Fibroblast of lung (primary cell): ENCODE measurements at regions not wholly inside any gene's neighbourhood (a gene's known extent, or its start where the extent isn't known, plus 50 kb on each side); places are given as distances from the start of the nearest gene placed in this dataset.
"Not testable (repeated sequence)": the region's sequence is repeated elsewhere in the genome, so short reads cannot be mapped to it uniquely, and the experiment has no call there.

ENCODE experiments used
- DNase-seq, 2 donors: peaks; one replicate each; pipeline versions ENCODE4 v3.0.0 to v3.0.0-alpha.2; 2010; ENCODE audit warnings: low read depth in 2 of 2
- H2AFZ ChIP-seq: 2 replicates; pipeline ENCODE4 v1.5.1; 2012; ENCODE audit warnings: low read length, control low read depth, inconsistent platforms
- H3K27ac ChIP-seq: 2 replicates; pipeline ENCODE4 v1.5.1; 2011; ENCODE audit warnings: low read length, control low read depth; ENCODE audit not compliant: insufficient read depth
- H3K27me3 ChIP-seq: 2 replicates; pipeline ENCODE4 v1.5.1; 2011; ENCODE audit warnings: mild to moderate bottlenecking, low read length; ENCODE audit not compliant: control insufficient read depth, insufficient read depth
- H3K36me3 ChIP-seq: 2 replicates; pipeline ENCODE4 v1.5.1; 2011; ENCODE audit warnings: low read length; ENCODE audit not compliant: control insufficient read depth, insufficient read depth
- H3K4me1 ChIP-seq: 2 replicates; pipeline ENCODE4 v1.5.1; 2011; ENCODE audit warnings: low read length; ENCODE audit not compliant: control insufficient read depth, insufficient read depth; ENCODE audit errors: extremely low read depth
- H3K4me2 ChIP-seq: 2 replicates; pipeline ENCODE4 v1.5.1; 2011; ENCODE audit warnings: low read length, control low read depth; ENCODE audit not compliant: insufficient read depth; ENCODE audit errors: extremely low read depth
- H3K4me3 ChIP-seq, 4 experiments: fragments of 200-600 bp in 1 of 4; sonication (generic) in 1 of 4; replicated peaks in 1 of 4; 2 replicates each; pipeline ENCODE4 v1.5.1; 2011 to 2016; ENCODE audit warnings: low read length in 4 of 4, low read depth in 3 of 4, mild to moderate bottlenecking in 3 of 4, control low read depth in 2 of 4, inconsistent platforms in 1 of 4, mixed read lengths in 1 of 4; ENCODE audit not compliant: insufficient read depth in 1 of 4; ENCODE audit errors: control extremely low read depth in 1 of 4
- H3K79me2 ChIP-seq: 2 replicates; pipeline ENCODE4 v1.5.1; 2012; ENCODE audit warnings: mild to moderate bottlenecking, low read length, inconsistent platforms; ENCODE audit not compliant: control insufficient read depth, insufficient read depth
- H3K9ac ChIP-seq: 2 replicates; pipeline ENCODE4 v1.5.1; 2011; ENCODE audit warnings: mild to moderate bottlenecking, low read length, control low read depth; ENCODE audit not compliant: insufficient read depth
- H3K9me3 ChIP-seq: 2 replicates; pipeline ENCODE4 v1.5.1; 2012; ENCODE audit warnings: low read depth, low read length; ENCODE audit not compliant: control insufficient read depth, insufficient read depth
- H4K20me1 ChIP-seq: 2 replicates; pipeline ENCODE4 v1.5.1; 2011; ENCODE audit warnings: low read length; ENCODE audit not compliant: control insufficient read depth, insufficient read depth; ENCODE audit errors: extremely low read depth
- EZH2 ChIP-seq: IDR thresholded peaks from 2 replicates; pipeline ENCODE4 v1.5.1; 2012; ENCODE audit warnings: low read length, control low read depth, mild to moderate bottlenecking; ENCODE audit errors: missing control alignments
- TF ChIP-seq, protein P1 (sequence below), 2 donors: IDR thresholded peaks in 1 of 2; conservative IDR thresholded peaks in 1 of 2; 1 replicate in 1 of 2; 2 replicates in 1 of 2; pipeline ENCODE4 v1.5.1; 2011 to 2012; ENCODE audit warnings: low read length in 2 of 2, control low read depth in 1 of 2, inconsistent platforms in 1 of 2, low read depth in 1 of 2, mild to moderate bottlenecking in 1 of 2

DNA sequence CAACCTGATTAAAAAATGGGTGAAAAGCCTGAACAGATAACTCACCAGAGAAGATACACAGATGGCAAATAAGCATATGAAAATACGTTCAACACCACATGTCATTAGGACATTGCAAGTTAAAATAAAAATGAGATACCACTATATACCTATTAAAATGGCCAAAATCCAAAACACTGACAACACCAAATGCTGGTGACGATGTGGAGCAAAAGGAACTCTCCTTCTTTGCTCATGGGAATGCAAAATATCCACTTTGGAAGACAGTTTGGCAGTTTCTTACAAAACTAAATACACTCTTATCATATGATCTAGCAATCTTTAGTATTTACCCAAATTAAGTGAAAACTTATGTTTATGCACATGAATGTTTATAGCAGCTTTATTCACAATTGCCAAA is 100.5 kb upstream of the ARID1B start:
- no peaks in the 10 kb centered on the region for H3K9me3 ChIP-seq
- no peak for DNase-seq
- no peaks in the 10 kb centered on the region for H4K20me1 ChIP-seq
- H3K79me2 ChIP-seq, result no peaks in the 10 kb centered on the region
- TF ChIP-seq, protein P1, sequence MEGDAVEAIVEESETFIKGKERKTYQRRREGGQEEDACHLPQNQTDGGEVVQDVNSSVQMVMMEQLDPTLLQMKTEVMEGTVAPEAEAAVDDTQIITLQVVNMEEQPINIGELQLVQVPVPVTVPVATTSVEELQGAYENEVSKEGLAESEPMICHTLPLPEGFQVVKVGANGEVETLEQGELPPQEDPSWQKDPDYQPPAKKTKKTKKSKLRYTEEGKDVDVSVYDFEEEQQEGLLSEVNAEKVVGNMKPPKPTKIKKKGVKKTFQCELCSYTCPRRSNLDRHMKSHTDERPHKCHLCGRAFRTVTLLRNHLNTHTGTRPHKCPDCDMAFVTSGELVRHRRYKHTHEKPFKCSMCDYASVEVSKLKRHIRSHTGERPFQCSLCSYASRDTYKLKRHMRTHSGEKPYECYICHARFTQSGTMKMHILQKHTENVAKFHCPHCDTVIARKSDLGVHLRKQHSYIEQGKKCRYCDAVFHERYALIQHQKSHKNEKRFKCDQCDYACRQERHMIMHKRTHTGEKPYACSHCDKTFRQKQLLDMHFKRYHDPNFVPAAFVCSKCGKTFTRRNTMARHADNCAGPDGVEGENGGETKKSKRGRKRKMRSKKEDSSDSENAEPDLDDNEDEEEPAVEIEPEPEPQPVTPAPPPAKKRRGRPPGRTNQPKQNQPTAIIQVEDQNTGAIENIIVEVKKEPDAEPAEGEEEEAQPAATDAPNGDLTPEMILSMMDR (conservative IDR thresholded peaks at IDR 0.05 in 1 of 2, IDR thresholded peaks at IDR 0.05 in 1 of 2; ENCODE audit: low read depth in 1 of 2, low read length in 2 of 2), result no peak
- no peak for TF ChIP-seq EZH2
- H3K27ac ChIP-seq, result no peak overlapping the region
- no peaks in the 10 kb centered on the region for H3K27me3 ChIP-seq
- H3K4me1 ChIP-seq, result no peaks in the 10 kb centered on the region
- H3K4me2 ChIP-seq, result no peak overlapping the region
- no peak overlapping the region for H3K4me3 ChIP-seq
- H2AFZ ChIP-seq, result no peak overlapping the region
- no peak overlapping the region for H3K9ac ChIP-seq
- H3K36me3 ChIP-seq, result no peaks in the 10 kb centered on the region

DNA sequence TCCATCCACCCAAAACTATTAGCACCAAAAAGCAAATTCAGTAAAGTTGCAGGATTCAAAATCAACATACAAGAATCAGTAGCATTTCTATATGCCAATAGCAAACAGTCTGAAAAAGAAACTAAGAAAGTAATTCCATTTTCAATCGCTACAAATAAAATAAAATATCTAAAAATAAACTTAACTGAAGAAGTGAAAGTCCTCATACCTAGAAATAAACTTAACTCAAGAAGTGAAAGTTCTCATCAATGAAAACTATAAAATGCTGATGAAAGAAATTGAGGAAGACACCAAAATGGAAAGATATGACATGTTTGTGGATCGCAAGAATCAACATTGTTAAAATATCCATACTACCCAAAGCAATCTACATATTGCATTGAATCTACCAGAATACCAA is 103.0 kb upstream of the ARID1B start:
- TF ChIP-seq, protein P1 (conservative IDR thresholded peaks at IDR 0.05 in 1 of 2, IDR thresholded peaks at IDR 0.05 in 1 of 2; ENCODE audit: low read depth in 1 of 2, low read length in 2 of 2), result no peak
- no peak for TF ChIP-seq EZH2
- no peaks in the 10 kb centered on the region for H4K20me1 ChIP-seq
- H3K27me3 ChIP-seq, result no peaks in the 10 kb centered on the region
- H3K9me3 ChIP-seq, result no peaks in the 10 kb centered on the region
- no peaks in the 10 kb centered on the region for H3K4me1 ChIP-seq
- H3K79me2 ChIP-seq, result no peaks in the 10 kb centered on the region
- DNase-seq, result no peak
- H3K9ac ChIP-seq, result no peak overlapping the region
- no peak overlapping the region for H3K27ac ChIP-seq
- no peaks in the 10 kb centered on the region for H3K36me3 ChIP-seq
- H3K4me2 ChIP-seq, result no peak overlapping the region
- H2AFZ ChIP-seq, result no peak overlapping the region
- H3K4me3 ChIP-seq, result no peak overlapping the region

DNA sequence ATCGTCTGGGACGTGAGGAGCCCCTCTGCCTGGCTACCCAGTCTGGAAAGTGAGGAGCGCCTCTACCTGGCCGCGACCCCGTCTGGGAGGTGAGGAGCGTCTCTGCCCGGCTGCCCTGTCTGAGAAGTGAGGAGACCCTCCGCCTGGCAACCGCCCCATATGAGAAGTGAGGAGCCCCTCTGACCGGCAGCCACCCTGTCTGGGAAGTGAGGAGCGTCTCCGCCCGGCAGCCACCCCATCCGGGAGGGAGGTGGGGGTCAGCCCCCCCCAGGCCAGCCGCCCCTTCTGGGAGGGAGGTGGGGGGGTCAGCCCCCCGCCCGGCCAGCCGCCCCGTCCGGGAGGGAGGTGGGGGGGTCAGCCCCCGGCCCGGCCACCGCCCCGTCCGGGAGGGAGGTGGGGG is 107.1 kb upstream of the ARID1B start:
- not testable (repeated sequence) for H3K9me3 ChIP-seq, H2AFZ ChIP-seq, H3K36me3 ChIP-seq, H3K79me2 ChIP-seq, H3K4me2 ChIP-seq, H3K27ac ChIP-seq, H3K4me3 ChIP-seq, H4K20me1 ChIP-seq, H3K4me1 ChIP-seq, DNase-seq, H3K9ac ChIP-seq, H3K27me3 ChIP-seq
